H4 (cell line): ENCODE measurements at regions not wholly inside any gene's neighbourhood (a gene's known extent, or its start where the extent isn't known, plus 50 kb on each side); places are given as distances from the start of the nearest gene placed in this dataset.
"Not testable (repeated sequence)": the region's sequence is repeated elsewhere in the genome, so short reads cannot be mapped to it uniquely, and the experiment has no call there.

Experiments
- DNase-seq: peaks from one replicate; pipeline ENCODE4 v3.0.0-alpha.2; 2015; ENCODE audit warnings: low spot score

DNA sequence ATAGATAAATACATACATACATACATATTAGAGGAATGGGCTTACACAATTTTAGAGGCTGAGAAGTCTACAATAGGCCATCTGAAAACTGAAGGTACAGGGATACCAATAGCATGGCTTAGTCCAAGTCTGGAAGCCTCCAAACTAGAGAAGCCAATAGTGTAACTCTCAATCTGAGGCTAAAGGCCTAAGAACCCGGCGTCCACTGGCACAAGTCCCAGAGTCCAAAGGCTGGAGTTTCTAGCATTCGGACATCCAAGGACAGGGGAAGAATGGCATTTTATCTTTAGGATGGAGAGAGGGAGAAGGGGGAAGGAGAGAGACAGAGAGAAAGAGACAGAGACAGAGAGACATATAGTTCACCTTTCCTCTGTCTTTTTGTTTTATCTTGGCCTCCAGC lies 63.7 kb upstream of the SYT4 start:
- no peak for DNase-seq

DNA sequence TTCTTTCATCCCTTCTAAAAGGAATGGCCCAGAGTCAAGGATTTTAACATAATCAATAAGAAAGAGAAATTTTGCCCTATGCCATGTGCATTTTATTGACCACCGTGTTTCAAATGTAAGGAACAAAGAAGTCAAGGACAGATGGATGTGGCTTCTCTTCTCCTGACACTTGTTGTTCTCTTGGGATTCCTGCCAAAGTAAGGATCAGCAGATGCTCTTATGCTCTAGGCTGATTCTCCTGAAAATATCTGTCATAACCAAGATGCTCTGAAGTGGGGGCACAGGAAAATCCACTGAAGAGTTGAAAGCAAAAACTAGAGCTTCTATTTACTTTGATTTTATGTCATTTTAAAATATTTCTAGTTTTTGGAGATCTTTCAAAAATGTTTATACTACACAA lies 72.9 kb upstream of the SYT4 start:
- DNase-seq: no peak

DNA sequence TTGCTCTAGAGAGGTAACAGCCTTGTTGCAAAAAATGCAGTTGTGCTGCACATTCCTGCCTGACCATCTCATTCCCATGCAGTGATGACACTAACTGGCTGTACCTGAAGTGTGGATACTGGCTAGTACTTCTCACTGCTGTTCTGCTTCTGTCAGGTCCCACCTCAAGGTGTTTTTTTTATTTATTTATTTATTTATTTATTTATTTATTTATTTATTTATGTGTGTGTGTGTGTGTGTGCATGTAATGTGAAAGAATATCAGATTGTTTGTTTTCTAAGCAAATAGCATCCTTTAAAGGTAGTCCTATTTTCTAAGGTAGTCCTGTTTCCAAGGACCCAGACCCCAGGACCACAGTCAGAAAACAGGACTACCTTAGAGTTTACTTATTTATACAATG lies 87.2 kb upstream of the SYT4 start:
- no peak for DNase-seq

DNA sequence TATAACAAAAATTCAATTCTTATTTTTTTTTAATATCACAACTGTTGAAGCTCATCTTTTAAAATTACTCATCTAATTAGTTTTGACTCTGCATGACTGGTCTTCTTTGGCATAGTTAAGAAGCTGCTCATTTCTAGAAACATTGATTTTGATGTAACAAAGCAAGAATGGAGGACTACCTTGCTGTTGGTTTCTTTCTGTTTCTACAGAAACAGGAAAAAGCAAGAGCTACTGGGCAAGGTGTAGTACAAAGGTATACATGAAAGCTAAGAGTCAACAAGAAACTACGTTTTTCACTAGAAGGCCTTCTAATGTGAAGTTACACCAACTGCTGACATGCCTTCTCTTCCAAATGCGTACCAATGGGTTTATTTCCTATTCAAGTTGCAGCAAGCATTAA lies 90.6 kb upstream of the SYT4 start:
- no peak for DNase-seq

DNA sequence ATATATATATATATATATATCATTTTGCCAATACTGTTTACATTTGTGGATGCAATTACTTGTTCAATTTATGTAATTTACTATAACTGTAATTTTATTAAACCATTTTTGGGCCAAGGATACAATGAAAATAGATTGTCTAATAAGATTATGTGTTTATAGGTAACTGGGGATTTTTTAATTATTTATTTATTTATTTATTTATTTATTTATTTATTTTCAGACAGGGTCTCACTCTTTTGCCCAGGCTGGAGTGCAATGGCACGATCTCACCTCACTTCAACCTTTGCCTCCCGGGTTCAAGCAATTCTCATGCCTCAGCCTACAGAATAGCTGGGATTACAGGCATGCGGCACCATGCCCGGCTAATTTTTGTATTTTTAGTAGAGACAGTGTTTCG lies 92.0 kb upstream of the SYT4 start:
- not testable (repeated sequence) for DNase-seq

DNA sequence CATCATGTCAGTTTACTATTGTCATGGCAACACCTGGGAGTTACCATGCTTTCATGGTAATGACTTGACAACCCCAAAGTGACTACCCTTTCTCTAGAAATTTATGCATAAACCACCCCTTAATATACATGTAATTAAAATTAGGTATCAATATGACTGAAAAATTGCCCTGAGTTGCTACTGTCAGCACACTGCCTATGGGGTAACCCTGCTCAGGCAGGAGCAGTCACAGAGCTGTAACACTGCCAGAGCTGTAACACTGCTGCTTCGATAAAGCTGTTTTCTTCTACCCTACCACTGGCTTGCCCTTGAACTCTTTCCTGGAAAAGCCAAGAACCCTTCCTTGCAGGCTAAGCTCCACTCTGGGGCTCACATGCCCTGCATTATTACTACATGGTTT lies 95.5 kb upstream of the SYT4 start:
- DNase-seq: no peak

DNA sequence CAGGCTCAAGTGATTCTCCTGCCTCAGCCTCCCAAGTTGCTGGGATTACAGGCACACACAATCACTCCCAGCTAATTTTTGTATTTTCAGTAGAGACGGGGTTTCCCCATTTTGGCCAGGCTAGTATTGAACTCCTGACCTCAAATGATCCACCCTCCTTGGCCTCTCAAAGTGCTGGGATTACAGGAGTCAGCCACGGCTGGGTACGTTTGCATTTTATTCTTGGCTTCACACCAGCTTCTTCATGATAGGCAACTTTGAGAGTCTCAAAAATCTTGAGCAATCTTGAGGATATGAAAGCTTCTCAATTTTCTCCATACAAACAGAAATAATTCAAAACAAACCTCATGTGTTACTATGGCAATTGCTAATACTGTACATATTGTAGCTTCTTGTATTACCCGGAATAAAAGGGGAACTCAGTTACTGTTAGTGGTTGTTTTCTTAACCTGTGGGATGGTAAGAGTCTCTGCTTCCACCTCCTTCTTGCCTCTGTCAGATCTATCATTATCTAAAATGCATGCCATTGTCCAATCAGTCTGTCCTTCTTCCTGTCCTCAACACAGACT lies 102.9 kb upstream of the SYT4 start:
- no peak for DNase-seq

DNA sequence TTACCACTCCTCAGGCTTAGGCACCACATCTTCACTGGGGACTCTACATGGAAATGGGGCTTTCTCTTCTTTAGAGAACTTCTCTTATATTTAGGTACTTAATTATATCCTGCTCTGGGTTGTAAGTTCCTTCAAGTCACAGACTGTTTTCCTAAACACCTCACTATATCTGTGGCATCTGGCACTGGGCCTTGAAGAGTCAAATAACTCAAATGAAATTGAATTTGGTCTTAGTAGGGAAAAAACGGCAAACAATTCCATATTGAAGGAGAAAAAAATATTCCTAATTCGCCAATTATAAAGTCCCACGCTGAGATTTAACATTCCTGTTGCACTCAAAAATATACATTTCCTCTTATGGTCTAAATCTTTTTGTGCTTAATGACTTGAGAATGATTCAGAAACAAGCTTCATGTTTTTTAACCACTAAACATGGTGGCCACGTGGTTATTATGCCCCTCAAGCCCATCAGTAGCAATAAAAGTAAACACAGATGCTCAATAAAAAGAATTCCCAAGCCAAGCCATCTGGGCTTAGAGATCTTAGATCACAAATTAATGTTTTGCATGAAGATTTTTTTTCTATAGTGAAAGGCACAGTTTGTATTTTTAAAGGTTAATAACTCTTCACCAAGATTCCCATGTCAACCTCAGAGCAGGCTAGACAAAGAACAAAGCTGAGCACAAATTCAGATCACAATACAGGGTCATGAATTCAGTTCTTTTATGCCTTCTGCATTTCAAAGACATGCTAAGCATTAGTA lies 105.5 kb upstream of the SYT4 start:
- DNase-seq: no peak

DNA sequence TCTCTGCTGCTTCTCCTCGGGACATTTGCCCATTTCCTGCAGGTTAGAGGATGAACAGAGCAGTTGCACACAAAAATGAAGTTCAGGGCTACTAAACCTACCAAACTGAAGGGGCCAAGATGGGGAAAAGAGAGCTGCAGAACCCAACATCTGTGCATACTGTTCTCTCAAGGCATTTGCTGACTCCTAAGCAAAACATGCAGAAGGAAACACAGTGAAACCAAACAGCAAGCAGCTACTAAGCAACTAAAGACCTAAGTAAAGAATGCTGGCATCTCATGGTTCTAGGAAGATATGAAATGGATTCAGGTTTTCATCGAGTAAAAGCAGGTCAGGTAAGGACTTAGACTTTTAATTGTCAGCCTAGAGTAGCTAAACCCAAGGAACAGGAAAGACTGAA lies 111.9 kb upstream of the SYT4 start:
- DNase-seq: no peak

DNA sequence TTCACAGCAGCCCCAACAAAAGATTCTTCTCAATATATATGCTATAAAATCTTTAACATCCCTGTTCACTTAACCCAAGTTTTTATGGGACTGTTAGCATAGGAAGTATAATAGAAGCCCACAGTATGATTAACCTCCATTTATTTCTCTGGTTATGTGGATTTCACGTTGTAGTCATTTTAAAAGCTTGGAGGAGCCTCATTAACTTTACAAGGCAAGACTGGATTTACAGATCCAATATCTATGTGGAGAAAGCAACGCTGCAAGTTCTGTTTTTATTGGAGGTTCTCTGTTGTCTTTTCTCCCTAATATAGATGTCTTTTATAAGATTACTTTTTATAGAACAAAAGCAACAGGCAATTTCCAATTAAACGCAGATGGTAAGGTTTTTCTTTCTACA lies 114.9 kb upstream of the SYT4 start:
- DNase-seq: no peak

DNA sequence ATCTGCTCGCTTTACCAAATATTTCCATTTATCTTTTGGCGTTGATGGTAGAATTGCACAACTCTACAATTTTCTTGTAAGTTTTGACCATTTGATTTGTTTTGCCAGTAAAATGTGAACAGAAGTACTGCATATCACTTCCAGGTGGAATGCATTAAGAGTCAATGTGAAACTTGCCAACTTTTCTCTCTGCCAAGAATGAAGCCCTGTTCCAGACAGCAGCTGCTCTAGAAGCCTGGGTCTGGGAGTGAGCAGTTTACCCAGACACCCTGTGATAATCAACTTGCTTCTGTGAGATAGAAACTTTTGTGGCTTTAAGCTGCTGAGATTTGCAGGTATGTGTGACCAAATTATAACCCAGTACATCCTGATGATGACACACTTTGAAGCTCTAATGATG lies 115.9 kb upstream of the SYT4 start:
- DNase-seq: no peak

DNA sequence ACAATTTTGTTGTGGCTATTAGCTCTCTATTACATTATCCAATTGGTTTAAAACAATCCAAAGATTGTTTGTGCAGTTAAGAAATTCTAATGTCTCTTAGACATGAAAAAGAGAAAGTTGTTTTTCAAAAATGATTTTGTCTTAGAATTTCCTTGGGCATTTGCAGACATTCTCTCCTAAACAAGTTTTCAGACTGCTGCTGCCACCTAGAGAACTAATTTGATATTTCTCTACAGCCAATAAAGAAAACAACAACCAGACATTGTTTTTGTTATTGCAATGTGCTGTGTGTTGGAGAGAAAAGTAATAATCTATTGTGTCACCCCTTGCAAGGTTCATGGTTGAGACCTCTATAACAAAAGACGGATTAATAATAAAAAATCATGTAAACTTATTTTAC lies 119.0 kb upstream of the SYT4 start:
- DNase-seq: no peak

DNA sequence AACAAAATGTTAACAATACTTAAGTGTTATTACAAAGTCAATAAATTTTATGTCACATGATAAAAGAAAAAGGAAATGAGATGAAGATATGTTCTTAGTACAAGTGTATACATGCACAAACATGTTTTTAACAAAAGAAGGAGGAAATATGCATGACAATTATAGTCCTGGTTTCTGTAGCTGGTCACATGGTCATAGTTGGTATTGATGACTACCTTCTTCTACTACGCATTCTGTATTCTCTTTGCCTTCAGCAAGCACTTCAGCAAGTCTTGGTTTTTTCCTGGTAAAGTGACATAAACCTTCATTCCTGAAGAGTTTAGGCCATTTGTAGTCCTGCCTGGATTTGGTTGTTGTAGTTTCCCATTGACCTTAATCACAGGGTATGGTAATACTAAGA lies 121.3 kb upstream of the SYT4 start:
- no peak for DNase-seq

DNA sequence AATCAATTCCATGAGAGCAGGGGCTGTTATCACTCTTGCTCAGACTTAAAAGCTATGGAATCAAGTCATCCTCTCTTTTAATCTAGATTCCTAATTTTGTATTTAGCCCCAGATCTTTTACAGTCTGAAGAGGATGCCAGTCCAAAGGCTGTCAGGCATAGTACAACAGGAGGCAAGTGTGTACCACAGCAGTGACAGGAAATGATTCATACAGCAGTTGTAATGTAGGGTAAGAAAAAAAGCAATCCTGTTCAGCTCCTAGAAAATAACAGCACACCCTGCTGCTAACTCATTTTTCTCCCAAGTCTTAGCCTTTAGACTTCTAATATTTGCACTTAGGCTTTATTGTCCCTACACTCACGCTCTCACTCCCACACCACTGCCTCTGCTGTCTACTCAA lies 127.8 kb upstream of the SYT4 start:
- DNase-seq: peak; percentile 5

DNA sequence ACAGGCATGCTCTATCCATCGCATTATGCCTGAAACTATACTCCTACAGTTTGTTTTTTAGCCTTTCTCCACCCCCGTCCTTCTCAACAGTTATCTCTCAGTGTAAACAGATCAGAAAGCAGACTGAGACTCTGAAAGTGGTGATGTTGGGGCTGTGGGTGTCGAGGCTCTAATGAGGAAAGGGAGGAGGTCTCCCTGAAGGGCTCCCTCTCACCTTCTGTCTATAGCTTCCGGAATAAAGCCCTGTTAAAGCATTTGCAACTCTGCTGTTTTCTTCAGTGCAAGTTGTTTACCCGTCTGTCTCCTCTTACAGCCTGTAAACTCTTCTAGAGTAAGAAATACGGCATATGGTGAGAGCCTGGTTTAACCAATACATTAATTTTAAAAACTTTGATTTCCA lies 136.7 kb upstream of the SYT4 start:
- DNase-seq: no peak

DNA sequence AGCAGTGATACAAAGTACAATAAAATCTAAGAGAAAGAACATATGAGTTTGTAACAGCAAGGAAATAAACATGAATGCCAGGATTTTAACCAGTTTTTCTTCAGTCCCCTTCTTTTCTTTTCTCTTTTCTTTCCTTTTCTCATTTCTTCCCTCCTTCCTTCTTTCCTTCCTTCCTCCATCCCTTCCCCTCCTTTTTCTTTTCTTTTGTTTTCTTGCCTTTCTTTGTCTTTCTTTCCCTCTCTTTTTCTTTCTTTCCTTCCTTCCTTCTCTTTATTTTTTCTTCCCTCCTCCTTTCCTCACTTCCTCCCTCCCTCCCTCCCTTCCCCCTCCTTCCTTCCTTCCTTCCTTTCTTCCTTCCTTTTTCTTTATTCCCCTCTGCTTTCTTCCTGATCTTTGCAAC lies 142.8 kb upstream of the SYT4 start:
- DNase-seq: no peak

DNA sequence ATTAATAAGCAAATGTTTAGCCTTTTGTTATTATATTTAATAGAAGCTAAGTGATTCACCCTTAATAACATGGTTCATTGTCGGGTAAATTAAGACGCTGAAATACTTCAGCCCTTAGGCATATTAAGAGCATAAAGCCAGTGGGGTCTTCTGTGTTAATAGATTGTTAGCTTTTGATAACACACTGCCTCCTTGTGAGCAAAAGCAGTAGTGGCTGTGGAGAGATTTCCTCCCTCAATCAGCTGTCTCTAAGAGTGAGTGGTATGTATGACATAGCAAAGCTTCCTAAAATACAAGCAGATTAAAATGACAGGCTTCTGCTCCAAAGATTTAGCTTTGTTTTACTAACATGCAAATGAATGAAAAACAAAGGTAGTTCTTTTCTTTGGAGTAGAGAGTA lies 143.7 kb upstream of the SYT4 start:
- DNase-seq: no peak

DNA sequence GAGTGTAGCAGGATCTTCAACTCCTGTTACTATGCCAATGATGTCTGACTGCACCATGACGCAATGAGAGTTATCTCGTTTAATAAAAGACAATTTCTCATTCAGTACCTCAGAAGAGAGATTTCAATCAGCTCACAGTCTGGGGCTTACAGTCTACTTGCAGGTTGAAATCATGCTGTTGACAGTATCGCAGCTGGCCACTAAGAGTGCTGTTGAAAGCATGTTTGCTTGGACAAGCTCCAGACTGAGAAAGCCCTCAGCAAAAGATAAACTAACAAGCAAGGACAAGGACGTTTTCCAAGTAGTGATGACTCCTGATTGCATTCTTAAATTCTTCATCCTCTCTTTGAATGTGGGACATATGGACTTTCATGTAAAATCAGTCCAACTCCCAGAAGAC lies 145.2 kb upstream of the SYT4 start:
- DNase-seq: peak; percentile 3

DNA sequence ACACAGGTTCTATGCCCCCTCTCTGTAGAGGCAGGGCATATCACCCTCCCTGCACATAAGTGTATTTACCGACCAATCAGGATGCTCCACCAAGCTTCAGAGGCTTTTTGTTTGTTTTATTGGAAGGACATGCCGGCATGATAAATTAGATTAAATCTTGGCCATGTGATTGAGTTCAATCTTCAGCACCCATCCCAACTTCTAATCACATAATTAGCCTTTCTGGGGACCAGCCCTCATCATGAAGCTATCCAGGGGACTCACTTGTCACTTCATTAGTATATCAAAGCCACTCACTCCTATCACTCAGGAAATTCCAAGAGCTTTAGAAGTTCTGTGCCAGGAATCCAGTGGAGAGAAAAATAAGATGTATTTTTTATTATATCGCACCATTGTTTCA lies 158.6 kb upstream of the SYT4 start:
- no peak for DNase-seq

DNA sequence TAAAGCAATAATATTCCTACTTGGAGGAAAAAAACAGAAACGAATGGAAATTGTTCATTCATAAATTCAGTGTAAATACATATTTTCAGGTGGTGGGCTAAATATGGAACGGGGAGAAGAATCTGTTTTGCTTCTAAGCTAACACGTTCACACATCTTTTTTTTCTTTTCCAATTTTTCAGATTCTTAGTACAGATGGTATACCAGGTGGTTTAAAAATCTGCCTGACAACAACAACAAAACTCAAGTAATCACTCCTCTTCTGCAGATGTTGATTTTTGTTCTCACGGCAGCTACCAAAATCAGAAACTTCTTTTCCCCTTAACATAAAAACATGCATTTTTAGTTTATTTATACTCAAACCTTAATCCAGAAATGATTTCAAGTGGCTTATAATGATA lies 164.8 kb upstream of the SYT4 start:
- no peak for DNase-seq

DNA sequence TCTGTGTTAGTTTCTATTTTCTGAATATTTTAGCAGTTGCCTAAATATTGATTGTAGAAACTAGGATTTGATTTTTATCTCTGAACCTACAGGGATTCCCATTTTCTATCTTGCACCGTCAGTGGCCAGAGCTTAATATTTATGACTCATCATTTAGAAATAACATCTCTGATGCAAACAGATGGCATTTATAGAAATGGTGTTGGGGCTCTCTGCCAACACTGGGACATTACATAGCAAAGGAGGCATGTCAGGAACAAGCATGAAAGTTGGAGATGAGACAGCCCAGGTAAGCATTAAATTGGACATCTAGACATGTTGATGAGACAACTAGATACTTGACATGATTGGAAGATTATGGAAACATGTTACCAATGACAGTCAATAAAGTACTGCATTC lies 165.3 kb upstream of the SYT4 start:
- DNase-seq: no peak

DNA sequence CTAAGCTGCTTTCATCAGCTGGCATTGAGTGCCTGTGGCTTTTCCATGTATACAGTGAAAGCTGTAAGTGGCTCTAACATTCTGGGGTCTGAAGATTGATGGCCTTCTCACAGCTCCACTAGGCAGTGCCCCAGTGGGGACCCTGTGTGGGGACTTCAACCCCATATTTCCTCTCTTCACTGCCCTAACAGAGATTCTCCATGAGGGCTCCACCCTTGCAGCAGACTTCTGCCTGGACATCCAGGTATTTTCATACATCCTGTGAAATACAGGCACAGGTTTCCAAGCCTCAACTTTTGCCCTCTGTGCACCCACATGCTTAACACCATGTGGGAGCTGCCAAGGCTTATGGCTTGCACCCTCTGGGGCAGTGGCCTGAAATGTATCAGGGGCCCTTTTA lies 188.2 kb upstream of the SYT4 start:
- DNase-seq: no peak

DNA sequence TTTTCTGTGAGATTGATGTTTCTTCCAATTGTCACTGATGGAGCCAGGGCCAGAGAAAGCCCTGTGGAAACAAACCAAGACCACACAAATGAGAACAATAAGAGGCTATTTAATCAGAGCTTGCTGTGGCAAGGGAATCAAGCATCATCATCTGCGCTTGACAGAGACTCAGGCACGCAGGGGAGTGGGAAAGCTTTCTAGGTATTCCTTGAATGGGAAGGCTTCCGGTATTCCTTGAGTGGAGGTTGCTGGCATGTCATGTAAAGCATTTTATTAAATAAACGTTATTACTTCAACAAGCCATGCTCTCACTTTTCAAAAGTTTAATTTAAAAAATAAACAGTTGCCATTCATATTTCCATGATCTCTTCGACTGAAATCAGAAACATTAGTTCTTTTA lies 194.6 kb upstream of the SYT4 start:
- DNase-seq: no peak

DNA sequence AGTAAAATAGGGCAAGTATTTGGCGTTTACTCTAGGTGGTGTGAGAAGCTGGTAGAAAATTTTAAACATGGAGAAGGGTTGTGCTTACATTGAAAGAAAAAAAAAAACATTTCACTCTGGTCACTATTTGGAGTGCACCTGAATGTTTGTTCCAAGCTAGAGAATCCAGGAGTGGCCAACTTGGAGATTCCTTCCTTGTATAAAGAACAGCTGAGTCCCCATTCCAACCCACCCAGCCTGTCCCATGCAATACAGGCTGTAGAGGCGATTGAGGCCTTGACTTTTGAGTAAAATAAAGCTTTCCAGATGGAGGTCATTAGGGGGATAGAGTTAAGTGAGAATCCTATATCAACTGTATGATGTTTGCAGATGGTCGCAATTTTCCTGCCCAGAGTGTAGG lies 203.8 kb upstream of the SYT4 start:
- DNase-seq: no peak
